ENCODE measurements at regions not wholly inside any gene's neighbourhood (a gene's known extent, or its start where the extent isn't known, plus 50 kb on each side); places are given as distances from the start of the nearest gene placed in this dataset.

- TF ChIP-seq ETS1 (IDR thresholded peaks at IDR 0.05) (no peak), CTCF (conservative IDR thresholded peaks at IDR 0.05; ENCODE audit: low read depth in 2 of 2) (no peak)
Measured at GRCh38 chr13:80901530-80901929, 560.6 kb upstream of the SPRY2 start (continued).

DNA sequence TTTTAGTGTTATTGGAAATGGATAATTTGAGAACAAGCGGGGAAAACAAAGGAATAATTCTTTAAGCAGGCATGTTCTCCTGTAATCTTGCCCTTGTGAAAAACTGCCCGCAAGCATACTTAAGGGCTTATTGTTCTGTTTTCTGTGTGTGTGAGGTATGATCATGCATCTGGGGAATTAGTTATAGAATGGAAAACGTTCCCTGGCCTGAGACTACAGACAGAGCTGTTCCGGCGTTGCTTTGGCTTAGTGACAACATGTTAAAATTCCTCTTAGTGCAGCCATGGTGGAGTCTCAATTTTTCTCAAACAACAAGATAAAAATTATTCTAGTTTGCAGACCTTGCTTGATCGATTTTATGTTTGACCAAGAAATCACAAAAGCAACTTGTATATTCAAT lies 560.2 kb upstream of the SPRY2 start:
- DNase-seq (ENCODE audit: low spot score), result no peak
- no peaks in the 10 kb centered on the region for H3K36me3 Mint-ChIP-seq (ENCODE audit: low read depth)
- no peak overlapping the region for H3K4me2 ChIP-seq
- ATAC-seq, result no peak
- H3K27me3 Mint-ChIP-seq (ENCODE audit: insufficient read depth, low read depth, poor library complexity), result no peaks in the 10 kb centered on the region
- no peaks in the 10 kb centered on the region for H3K9me3 Mint-ChIP-seq
- H3K27ac ChIP-seq (ENCODE audit: low read depth), result no peak overlapping the region
- no peak overlapping the region for H3K4me3 ChIP-seq
- H3K9me2 ChIP-seq (ENCODE audit: insufficient read depth), result no peaks in the 10 kb centered on the region
- H3K4me3 Mint-ChIP-seq, result no peak overlapping the region
- H2AFZ ChIP-seq, result peak overlapping the region; percentile 78; the same call in 1 of the 2 replicates
- H3K27ac Mint-ChIP-seq, result no peak overlapping the region
- no peaks in the 10 kb centered on the region for H3K27me3 ChIP-seq (ENCODE audit: insufficient read depth)
- no peaks in the 10 kb centered on the region for H4K20me1 ChIP-seq (replicated peaks; ENCODE audit: insufficient read depth)
- no peaks in the 10 kb centered on the region for H3F3A ChIP-seq (replicated peaks; ENCODE audit: low read depth)
- no peaks in the 10 kb centered on the region for H3K4me1 Mint-ChIP-seq
- no peaks in the 10 kb centered on the region for H3K4me1 ChIP-seq (ENCODE audit: insufficient read depth)
- no peaks in the 10 kb centered on the region for H3K36me3 ChIP-seq (ENCODE audit: insufficient read depth)
- H3K79me2 ChIP-seq (replicated peaks; ENCODE audit: insufficient read depth), result no peaks in the 10 kb centered on the region
- TF ChIP-seq ZNF462 (CRISPR knock-in tag; IDR thresholded peaks at IDR 0.05) (no peak), ETS1 (IDR thresholded peaks at IDR 0.05) (no peak), CTCF (conservative IDR thresholded peaks at IDR 0.05; ENCODE audit: low read depth in 2 of 2) (no peak), EZH2phosphoT487 (IDR thresholded peaks at IDR 0.05; ENCODE audit: unreplicated experiment) (no peak), EZH2 (IDR thresholded peaks at IDR 0.05; ENCODE audit: low read depth, unreplicated experiment) (no peak), STAT1 (IDR thresholded peaks at IDR 0.05; ENCODE audit: unreplicated experiment) (no peak), ZNF114 (CRISPR knock-in tag; IDR thresholded peaks at IDR 0.05) (no peak)
- TF ChIP-seq, protein P1, sequence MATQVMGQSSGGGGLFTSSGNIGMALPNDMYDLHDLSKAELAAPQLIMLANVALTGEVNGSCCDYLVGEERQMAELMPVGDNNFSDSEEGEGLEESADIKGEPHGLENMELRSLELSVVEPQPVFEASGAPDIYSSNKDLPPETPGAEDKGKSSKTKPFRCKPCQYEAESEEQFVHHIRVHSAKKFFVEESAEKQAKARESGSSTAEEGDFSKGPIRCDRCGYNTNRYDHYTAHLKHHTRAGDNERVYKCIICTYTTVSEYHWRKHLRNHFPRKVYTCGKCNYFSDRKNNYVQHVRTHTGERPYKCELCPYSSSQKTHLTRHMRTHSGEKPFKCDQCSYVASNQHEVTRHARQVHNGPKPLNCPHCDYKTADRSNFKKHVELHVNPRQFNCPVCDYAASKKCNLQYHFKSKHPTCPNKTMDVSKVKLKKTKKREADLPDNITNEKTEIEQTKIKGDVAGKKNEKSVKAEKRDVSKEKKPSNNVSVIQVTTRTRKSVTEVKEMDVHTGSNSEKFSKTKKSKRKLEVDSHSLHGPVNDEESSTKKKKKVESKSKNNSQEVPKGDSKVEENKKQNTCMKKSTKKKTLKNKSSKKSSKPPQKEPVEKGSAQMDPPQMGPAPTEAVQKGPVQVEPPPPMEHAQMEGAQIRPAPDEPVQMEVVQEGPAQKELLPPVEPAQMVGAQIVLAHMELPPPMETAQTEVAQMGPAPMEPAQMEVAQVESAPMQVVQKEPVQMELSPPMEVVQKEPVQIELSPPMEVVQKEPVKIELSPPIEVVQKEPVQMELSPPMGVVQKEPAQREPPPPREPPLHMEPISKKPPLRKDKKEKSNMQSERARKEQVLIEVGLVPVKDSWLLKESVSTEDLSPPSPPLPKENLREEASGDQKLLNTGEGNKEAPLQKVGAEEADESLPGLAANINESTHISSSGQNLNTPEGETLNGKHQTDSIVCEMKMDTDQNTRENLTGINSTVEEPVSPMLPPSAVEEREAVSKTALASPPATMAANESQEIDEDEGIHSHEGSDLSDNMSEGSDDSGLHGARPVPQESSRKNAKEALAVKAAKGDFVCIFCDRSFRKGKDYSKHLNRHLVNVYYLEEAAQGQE (IDR thresholded peaks at IDR 0.05; ENCODE audit: unreplicated experiment), result no peak
